NCI-H2107 treated with DMSO at 0.1 percent for 48 hours (cell line): ENCODE measurements at regions not wholly inside any gene's neighbourhood (a gene's known extent, or its start where the extent isn't known, plus 50 kb on each side); places are given as distances from the start of the nearest gene placed in this dataset.
"Not testable (repeated sequence)": the region's sequence is repeated elsewhere in the genome, so short reads cannot be mapped to it uniquely, and the experiment has no call there.

Experiments used
- DNase-seq: peaks from one replicate; lab custom pipeline; 2025; ENCODE audit not compliant: unreplicated experiment; lab: John Stamatoyannopoulos, UW

DNA sequence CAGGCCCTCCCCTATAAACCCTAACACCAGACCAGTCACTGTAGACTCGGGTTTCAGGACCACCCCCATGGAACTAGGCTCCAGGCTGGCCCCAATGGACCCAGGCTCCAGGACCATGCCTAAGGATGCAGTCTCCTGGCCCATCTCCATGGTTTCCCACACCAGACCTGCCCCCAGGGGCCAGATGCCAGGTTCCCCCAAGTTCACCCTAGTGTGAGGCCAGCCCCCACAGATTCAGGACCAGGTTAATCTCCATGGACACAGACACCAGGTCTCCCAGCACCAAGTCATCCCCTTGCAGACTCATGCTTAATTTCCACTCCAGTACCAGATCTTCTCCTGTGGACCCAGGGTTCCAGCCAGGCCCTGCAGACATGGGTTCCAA lies 103.8 kb upstream of the LANCL2 start:
- DNase-seq: no peak

GRCh38 chr7:55265328-55265727 lies 99.8 kb upstream of the LANCL2 start:
- not testable (repeated sequence) for DNase-seq

- DNase-seq: peak; percentile 35
Observed at GRCh38 chr7:55265836-55266642, 99.1 kb upstream of the LANCL2 start.

- DNase-seq: no peak
Observed at GRCh38 chr7:55271069-55271626, 94.0 kb upstream of the LANCL2 start.

DNA sequence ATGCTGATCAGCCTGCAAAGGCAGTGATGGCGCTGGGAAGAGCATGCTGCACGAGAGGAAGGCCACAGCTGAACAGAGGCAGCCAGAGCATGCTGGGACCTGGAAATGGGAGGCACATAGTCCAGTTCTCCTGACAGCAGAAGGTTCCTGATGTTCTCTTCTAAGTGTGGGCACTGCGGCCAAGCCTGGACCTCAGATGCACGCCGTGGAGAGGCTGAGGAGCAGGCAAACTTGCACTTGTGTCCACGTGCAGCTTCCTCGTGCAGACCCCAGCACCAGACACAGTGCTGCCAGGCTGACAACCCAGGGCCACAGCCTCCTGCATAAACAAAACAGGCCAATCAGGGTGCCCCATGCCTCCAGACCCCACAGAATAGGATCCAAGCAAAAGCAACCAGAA lies 93.5 kb upstream of the LANCL2 start:
- DNase-seq: no peak

- DNase-seq: no peak
Observed at GRCh38 chr7:55272328-55272727, 92.8 kb upstream of the LANCL2 start.

- DNase-seq: no peak
Observed at GRCh38 chr7:55273186-55273980, 91.8 kb upstream of the LANCL2 start.

GRCh38 chr7:55274156-55274555 lies 91.0 kb upstream of the LANCL2 start:
- no peak for DNase-seq

GRCh38 chr7:55275291-55276200 lies 89.6 kb upstream of the LANCL2 start:
- DNase-seq: no peak

GRCh38 chr7:55276572-55277295 lies 88.4 kb upstream of the LANCL2 start:
- DNase-seq: no peak

GRCh38 chr7:55277916-55278315 lies 87.2 kb upstream of the LANCL2 start:
- no peak for DNase-seq

DNA sequence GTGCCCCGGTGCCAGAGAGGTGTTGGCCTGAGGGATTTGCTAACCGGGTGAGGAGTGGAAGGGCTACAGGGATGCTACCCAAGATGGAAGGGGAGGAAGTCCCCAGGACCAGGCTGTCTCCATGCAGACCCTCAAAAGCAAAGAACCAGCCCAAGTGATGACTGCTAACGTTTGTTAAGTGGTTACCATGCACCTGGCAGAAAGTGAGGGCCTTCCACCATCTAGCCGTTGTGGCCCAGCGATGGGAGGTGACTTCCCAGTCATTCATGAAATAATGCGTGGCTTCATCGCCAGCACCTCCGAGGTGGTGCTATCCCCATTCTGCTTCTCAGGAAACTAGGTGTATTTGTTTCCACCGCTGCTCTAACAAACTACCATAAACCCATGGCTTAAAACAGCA lies 86.8 kb upstream of the LANCL2 start:
- no peak for DNase-seq

- no peak for DNase-seq
Observed at GRCh38 chr7:55279080-55279845, 85.9 kb upstream of the LANCL2 start.

DNA sequence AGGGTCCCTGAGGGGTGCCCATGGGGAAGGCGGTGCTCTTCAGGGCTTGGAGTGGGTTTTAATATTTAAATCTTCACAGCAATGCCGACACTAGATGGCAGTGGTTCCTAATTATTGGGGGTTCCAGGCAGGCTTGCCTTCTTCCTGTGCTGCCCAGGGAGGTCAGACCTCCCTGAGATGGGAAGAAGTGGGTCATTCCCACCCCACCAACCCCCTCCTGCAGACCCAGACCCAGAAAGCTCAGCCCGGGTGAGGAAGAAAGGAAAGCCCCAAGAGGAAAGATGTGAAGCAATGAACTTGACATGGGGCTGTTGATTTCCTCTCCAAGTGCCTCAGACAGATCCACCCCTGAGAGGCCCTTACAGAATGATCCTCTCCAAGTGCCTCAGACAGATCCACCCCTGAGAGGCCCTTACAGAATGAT lies 85.1 kb upstream of the LANCL2 start:
- peak; percentile 79 for DNase-seq

DNA sequence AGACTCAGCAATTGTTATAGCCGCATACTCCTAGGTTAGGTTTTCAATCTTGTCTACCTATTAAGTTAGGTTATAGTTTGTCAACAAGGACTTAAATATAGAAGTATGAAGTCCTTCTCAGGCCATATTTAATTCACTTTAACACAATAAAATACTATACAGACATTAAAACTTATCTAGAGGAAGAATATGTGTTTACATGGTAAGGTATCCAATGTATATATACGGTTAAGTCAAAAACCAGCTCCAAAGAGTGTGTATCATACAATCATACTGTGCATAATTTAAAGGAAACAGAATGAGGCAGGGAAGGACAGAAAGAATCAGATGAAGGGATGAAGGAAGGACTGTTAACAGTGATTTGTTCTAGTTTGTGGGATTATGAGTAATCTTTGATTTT lies 79.5 kb upstream of the LANCL2 start:
- DNase-seq: no peak

DNA sequence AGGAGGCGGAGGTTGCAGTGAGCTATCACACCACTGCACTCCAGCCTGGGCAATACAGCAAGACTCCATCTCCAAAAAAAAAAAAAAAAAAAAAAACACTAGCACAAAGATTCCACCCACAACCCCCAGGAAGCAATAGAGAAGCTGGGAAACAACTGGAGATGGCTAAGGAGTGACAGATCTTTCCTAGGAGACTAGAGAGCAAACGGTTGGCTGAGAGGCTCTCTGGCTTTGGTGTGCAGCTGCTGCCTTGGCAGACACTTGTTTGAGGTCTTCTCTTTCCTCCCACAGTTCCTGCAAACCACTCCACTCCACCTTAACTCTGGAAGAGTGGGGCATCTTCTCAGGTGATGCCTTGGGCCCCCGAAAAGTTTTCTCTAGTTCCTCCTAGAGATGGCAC lies 78.5 kb upstream of the LANCL2 start:
- no peak for DNase-seq

- no peak for DNase-seq
Observed at GRCh38 chr7:55288070-55288824, 76.9 kb upstream of the LANCL2 start.

DNA sequence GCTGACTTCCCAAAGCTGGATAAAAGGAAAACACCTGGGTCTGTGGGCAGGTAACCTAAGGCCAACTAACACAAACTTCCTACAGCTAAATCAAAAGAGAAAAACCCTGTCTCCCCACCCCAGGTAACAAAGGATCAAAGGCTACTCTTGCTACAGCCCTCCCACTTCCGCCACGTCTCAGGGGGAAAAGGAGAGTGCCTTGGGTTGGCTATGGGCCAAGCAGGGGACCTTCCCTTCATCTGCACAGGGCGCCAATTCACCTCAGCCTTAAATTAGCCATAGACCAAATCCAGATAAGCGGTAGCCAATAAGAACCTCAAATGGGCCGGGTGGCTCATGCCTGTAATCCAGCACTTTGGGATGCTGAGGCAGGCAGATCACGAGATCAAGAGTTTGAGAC lies 69.1 kb upstream of the LANCL2 start:
- DNase-seq: no peak
